NT2/D1 (cell line): ENCODE measurements at regions not wholly inside any gene's neighbourhood (a gene's known extent, or its start where the extent isn't known, plus 50 kb on each side); places are given as distances from the start of the nearest gene placed in this dataset.

Experiments
- SUZ12 ChIP-seq: IDR thresholded peaks from 2 replicates; pipeline ENCODE4 v1.6.1; 2011; ENCODE audit not compliant: insufficient read length, insufficient read depth; ENCODE audit errors: extremely low read depth
- YY1 ChIP-seq: IDR thresholded peaks from 2 replicates; pipeline ENCODE4 v1.6.1; 2011; ENCODE audit not compliant: insufficient read length, insufficient read depth

GRCh38 chr4:19512086-19512485, 739.6 kb upstream of the SLIT2 start:
- no peak for TF ChIP-seq YY1
- TF ChIP-seq SUZ12: no peak
